ENCODE measurements at regions not wholly inside any gene's neighbourhood (a gene's known extent, or its start where the extent isn't known, plus 50 kb on each side); places are given as distances from the start of the nearest gene placed in this dataset.

GRCh38 chr13:47334173-47334572, 437.3 kb upstream of the HTR2A start:
- intact Hi-C loops (cut with DNase I), result no loop called here
- DNase-seq, result no peak
- no peaks in the 10 kb centered on the region for H3K9me3 ChIP-seq (ENCODE audit: control insufficient read depth, low read length)
- no peak overlapping the region for H3K27ac ChIP-seq (ENCODE audit: low read length)
- 60% methylated on average over 3 of the region's 3 CpGs for WGBS
- H3K4me1 ChIP-seq (ENCODE audit: control insufficient read depth, insufficient read depth, low read length), result no peaks in the 10 kb centered on the region
- H3K27me3 ChIP-seq (ENCODE audit: control insufficient read depth, insufficient read depth), result no peaks in the 10 kb centered on the region
- ATAC-seq, result no peak
- no peak overlapping the region for H3K4me3 ChIP-seq (ENCODE audit: low read length)

- Histone ChIP-seq H3K27ac (ENCODE audit: low read length) (no peak overlapping the region), H3K4me1 (ENCODE audit: control insufficient read depth, insufficient read depth, low read length) (no peaks in the 10 kb centered on the region), H3K9me3 (ENCODE audit: control insufficient read depth, low read length) (no peaks in the 10 kb centered on the region), H3K4me3 (ENCODE audit: low read length) (no peak overlapping the region), H3K27me3 (ENCODE audit: control insufficient read depth, insufficient read depth) (no peaks in the 10 kb centered on the region)
- 52% methylated on average over 4 of the region's 4 CpGs for WGBS
- DNase-seq, result no peak
- intact Hi-C loops (cut with DNase I), result no loop called here
- no peak for ATAC-seq
Measured at GRCh38 chr13:47332149-47332548, 435.3 kb upstream of the HTR2A start.

DNA sequence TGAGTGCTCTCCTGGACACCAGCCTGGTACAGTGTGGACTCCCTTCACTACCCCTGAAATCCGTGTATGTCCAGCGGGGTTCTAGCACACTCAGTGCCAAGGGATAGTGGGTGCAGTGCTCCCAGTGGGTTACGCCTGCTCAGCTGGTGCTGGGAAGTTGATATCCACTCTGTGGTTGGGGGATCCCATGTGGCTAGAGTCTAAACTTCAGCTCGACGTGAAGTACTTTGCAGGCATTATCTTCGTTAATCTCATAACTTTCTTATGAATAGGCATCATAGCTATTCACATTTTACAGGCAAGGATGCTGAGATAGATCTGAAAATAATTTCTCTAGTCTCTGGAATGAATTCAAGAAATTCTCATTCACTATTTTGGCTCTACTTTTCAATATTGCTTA, 433.2 kb upstream of the HTR2A start:
- whole genome bisulfite sequencing, result 71% methylated on average over 6 of the region's 6 CpGs
- H3K27me3 ChIP-seq (ENCODE audit: control insufficient read depth, insufficient read depth), result no peaks in the 10 kb centered on the region
- DNase-seq (no peak), ATAC-seq (no peak)
- H3K9me3 ChIP-seq (ENCODE audit: control insufficient read depth, low read length), result no peaks in the 10 kb centered on the region
- intact Hi-C loops (cut with DNase I), result no loop called here
- H3K27ac ChIP-seq (ENCODE audit: low read length), result no peak overlapping the region
- no peaks in the 10 kb centered on the region for H3K4me1 ChIP-seq (ENCODE audit: control insufficient read depth, insufficient read depth, low read length)
- no peak overlapping the region for H3K4me3 ChIP-seq (ENCODE audit: low read length)

GRCh38 chr13:47327861-47328260, 431.0 kb upstream of the HTR2A start:
- H3K27ac ChIP-seq (ENCODE audit: low read length), result no peak overlapping the region
- intact Hi-C loops (cut with DNase I), result no loop called here
- H3K4me3 ChIP-seq (ENCODE audit: low read length), result no peak overlapping the region
- WGBS, result 43% methylated on average over 1 of the region's 1 CpG
- no peak for DNase-seq
- H3K27me3 ChIP-seq (ENCODE audit: control insufficient read depth, insufficient read depth), result no peaks in the 10 kb centered on the region
- H3K4me1 ChIP-seq (ENCODE audit: control insufficient read depth, insufficient read depth, low read length), result no peaks in the 10 kb centered on the region
- ATAC-seq, result no peak
- no peaks in the 10 kb centered on the region for H3K9me3 ChIP-seq (ENCODE audit: control insufficient read depth, low read length)

- Histone ChIP-seq H3K4me3 (ENCODE audit: low read length) (no peak overlapping the region), H3K9me3 (ENCODE audit: control insufficient read depth, low read length) (no peaks in the 10 kb centered on the region), H3K27me3 (ENCODE audit: control insufficient read depth, insufficient read depth) (no peaks in the 10 kb centered on the region), H3K27ac (ENCODE audit: low read length) (no peak overlapping the region), H3K4me1 (ENCODE audit: control insufficient read depth, insufficient read depth, low read length) (no peaks in the 10 kb centered on the region)
- ATAC-seq (no peak), DNase-seq (no peak)
- intact Hi-C loops (cut with DNase I), result no loop called here
- 58% methylated on average over 2 of the region's 2 CpGs for WGBS
Measured at GRCh38 chr13:47326061-47326460, 429.2 kb upstream of the HTR2A start.

GRCh38 chr13:47317356-47317755, 420.5 kb upstream of the HTR2A start:
- H3K27me3 ChIP-seq (ENCODE audit: control insufficient read depth, insufficient read depth), result no peaks in the 10 kb centered on the region
- no peaks in the 10 kb centered on the region for H3K4me1 ChIP-seq (ENCODE audit: control insufficient read depth, insufficient read depth, low read length)
- DNase-seq, result no peak
- 75% methylated on average over 3 of the region's 3 CpGs for WGBS
- no peaks in the 10 kb centered on the region for H3K9me3 ChIP-seq (ENCODE audit: control insufficient read depth, low read length)
- intact Hi-C loops (cut with DNase I), result no loop called here
- H3K4me3 ChIP-seq (ENCODE audit: low read length), result no peak overlapping the region
- ATAC-seq, result no peak
- no peak overlapping the region for H3K27ac ChIP-seq (ENCODE audit: low read length)

GRCh38 chr13:47310401-47310800, 413.5 kb upstream of the HTR2A start:
- Histone ChIP-seq H3K4me3 (ENCODE audit: low read length) (no peak overlapping the region), H3K9me3 (ENCODE audit: control insufficient read depth, low read length) (peaks cover 1% of the 10 kb centered on the region), H3K27me3 (ENCODE audit: control insufficient read depth, insufficient read depth) (no peaks in the 10 kb centered on the region), H3K4me1 (ENCODE audit: control insufficient read depth, insufficient read depth, low read length) (no peaks in the 10 kb centered on the region), H3K27ac (ENCODE audit: low read length) (no peak overlapping the region)
- intact Hi-C loops (cut with DNase I), result no loop called here
- no peak for DNase-seq
- no peak for ATAC-seq
- 31% methylated on average over 1 of the region's 1 CpG for WGBS

GRCh38 chr13:47306991-47307390, 410.1 kb upstream of the HTR2A start:
- DNase-seq (no peak), ATAC-seq (no peak)
- Histone ChIP-seq H3K9me3 (ENCODE audit: control insufficient read depth, low read length) (peaks cover 1% of the 10 kb centered on the region), H3K27ac (ENCODE audit: low read length) (no peak overlapping the region), H3K4me3 (ENCODE audit: low read length) (no peak overlapping the region), H3K4me1 (ENCODE audit: control insufficient read depth, insufficient read depth, low read length) (no peaks in the 10 kb centered on the region), H3K27me3 (ENCODE audit: control insufficient read depth, insufficient read depth) (no peaks in the 10 kb centered on the region)
- intact Hi-C loops (cut with DNase I), result no loop called here

GRCh38 chr13:47303626-47304025, 406.8 kb upstream of the HTR2A start:
- Histone ChIP-seq H3K4me3 (ENCODE audit: low read length) (no peak overlapping the region), H3K4me1 (ENCODE audit: control insufficient read depth, insufficient read depth, low read length) (no peaks in the 10 kb centered on the region), H3K9me3 (ENCODE audit: control insufficient read depth, low read length) (no peaks in the 10 kb centered on the region), H3K27ac (ENCODE audit: low read length) (no peak overlapping the region), H3K27me3 (ENCODE audit: control insufficient read depth, insufficient read depth) (no peaks in the 10 kb centered on the region)
- ATAC-seq (no peak), DNase-seq (no peak)
- intact Hi-C loops (cut with DNase I), result no loop called here

- ATAC-seq (no peak), DNase-seq (no peak)
- H3K4me1 ChIP-seq (ENCODE audit: control insufficient read depth, insufficient read depth, low read length), result no peaks in the 10 kb centered on the region
- H3K27ac ChIP-seq (ENCODE audit: low read length), result no peak overlapping the region
- H3K9me3 ChIP-seq (ENCODE audit: control insufficient read depth, low read length), result no peaks in the 10 kb centered on the region
- intact Hi-C loops (cut with DNase I), result no loop called here
- no peaks in the 10 kb centered on the region for H3K27me3 ChIP-seq (ENCODE audit: control insufficient read depth, insufficient read depth)
- H3K4me3 ChIP-seq (ENCODE audit: low read length), result no peak overlapping the region
Measured at GRCh38 chr13:47299304-47299703, 402.5 kb upstream of the HTR2A start.

DNA sequence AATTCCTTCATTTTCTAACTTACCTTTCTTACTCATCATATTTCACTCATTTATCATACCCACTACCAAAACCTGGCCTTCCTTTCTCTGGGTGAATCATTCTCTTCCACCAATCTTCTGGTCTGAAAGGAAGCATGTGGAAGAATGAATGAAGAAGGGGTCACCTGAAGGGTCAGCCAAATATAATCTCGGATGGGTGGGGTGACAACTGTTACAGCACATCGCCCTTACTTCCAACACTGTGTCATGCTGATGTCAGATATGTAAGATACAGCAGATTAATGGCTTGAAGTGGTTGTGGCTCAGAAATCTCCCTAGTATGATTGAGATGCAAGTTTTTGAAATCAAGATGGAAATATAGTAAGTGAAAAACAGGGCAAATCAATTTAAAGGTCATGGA, 401.7 kb upstream of the HTR2A start:
- ATAC-seq (no peak), DNase-seq (no peak)
- no peaks in the 10 kb centered on the region for H3K9me3 ChIP-seq (ENCODE audit: control insufficient read depth, low read length)
- H3K27me3 ChIP-seq (ENCODE audit: control insufficient read depth, insufficient read depth), result no peaks in the 10 kb centered on the region
- H3K4me1 ChIP-seq (ENCODE audit: control insufficient read depth, insufficient read depth, low read length), result no peaks in the 10 kb centered on the region
- intact Hi-C loops (cut with DNase I), result no loop called here
- no peak overlapping the region for H3K4me3 ChIP-seq (ENCODE audit: low read length)
- 55% methylated on average over 2 of the region's 2 CpGs for WGBS
- no peak overlapping the region for H3K27ac ChIP-seq (ENCODE audit: low read length)

DNA sequence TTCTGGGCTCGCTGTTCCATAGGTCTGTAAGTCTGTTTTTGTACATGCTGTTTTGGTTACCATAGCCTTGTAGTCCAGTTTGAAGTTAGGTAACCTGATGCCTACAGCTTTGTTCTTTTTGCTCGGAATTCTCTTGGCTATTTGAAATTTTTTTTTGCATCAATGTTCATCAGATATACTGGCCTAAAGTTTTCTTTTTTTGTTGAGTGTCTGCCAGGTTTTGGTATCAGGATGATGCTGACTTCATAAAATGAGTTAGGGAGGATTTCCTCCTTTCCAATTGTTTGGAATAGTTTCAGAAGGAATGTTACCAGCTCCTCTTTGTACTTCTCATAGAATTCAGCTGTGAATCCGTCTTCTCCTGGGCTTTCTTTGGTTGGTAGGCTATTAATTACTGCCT, 397.8 kb upstream of the HTR2A start:
- H3K9me3 ChIP-seq (ENCODE audit: control insufficient read depth, low read length), result no peaks in the 10 kb centered on the region
- H3K27me3 ChIP-seq (ENCODE audit: control insufficient read depth, insufficient read depth), result no peaks in the 10 kb centered on the region
- WGBS, result 70% methylated on average over 3 of the region's 3 CpGs
- no peaks in the 10 kb centered on the region for H3K4me1 ChIP-seq (ENCODE audit: control insufficient read depth, insufficient read depth, low read length)
- no peak overlapping the region for H3K27ac ChIP-seq (ENCODE audit: low read length)
- ATAC-seq (no peak), DNase-seq (no peak)
- intact Hi-C loops (cut with DNase I), result no loop called here
- no peak overlapping the region for H3K4me3 ChIP-seq (ENCODE audit: low read length)

All from right cardiac atrium (tissue), 5 donors.